ENCODE measurements at regions not wholly inside any gene's neighbourhood (a gene's known extent, or its start where the extent isn't known, plus 50 kb on each side); places are given as distances from the start of the nearest gene placed in this dataset.

- Histone ChIP-seq H3K4ac (replicated peaks; ENCODE audit: insufficient read length, low read depth, low read length) (no peak overlapping the region), H3K4me2 (ENCODE audit: insufficient read depth in 1 of 2, low read depth in 2 of 2, low read length in 2 of 2) (no peak overlapping the region), H2BK5ac (ENCODE audit: low read depth, low read length) (no peak overlapping the region), H3K79me2 (ENCODE audit: control insufficient read depth in 1 of 2, insufficient read depth in 2 of 2, low read length in 2 of 2) (no peaks in the 10 kb centered on the region), H3K4me1 (replicated peaks in 1 of 4; ENCODE audit: control insufficient read depth in 3 of 4, insufficient read depth in 4 of 4, low read length in 3 of 4) (no peaks in the 10 kb centered on the region), H2BK15ac (ENCODE audit: low read length) (no peak overlapping the region), H3K27ac (ENCODE audit: low read depth, low read length) (no peak overlapping the region), H4K91ac (replicated peaks; ENCODE audit: insufficient read length, low read length) (no peak overlapping the region), H3K4me3 (ENCODE audit: extremely low read depth in 1 of 4, insufficient read depth in 2 of 4, low read depth in 3 of 4, low read length in 4 of 4) (no peak overlapping the region), H3K14ac (ENCODE audit: insufficient read length) (no peak overlapping the region), H2BK20ac (ENCODE audit: low read length) (no peak overlapping the region), H3K9me3 (ENCODE audit: insufficient read depth in 2 of 2, low read depth in 1 of 2, low read length in 1 of 2) (no peaks in the 10 kb centered on the region), H3K79me1 (ENCODE audit: low read depth, low read length) (no peaks in the 10 kb centered on the region), H3K27me3 (replicated peaks in 1 of 4; ENCODE audit: control insufficient read depth in 3 of 4, extremely low read depth in 1 of 4, insufficient read depth in 3 of 4, low read length in 3 of 4) (no peaks in the 10 kb centered on the region), H3K56ac (replicated peaks; ENCODE audit: insufficient read length, low read depth, low read length) (no peak overlapping the region), H2BK120ac (replicated peaks; ENCODE audit: low read depth, low read length) (no peak overlapping the region), H3K18ac (ENCODE audit: extremely low read depth, low read length) (no peak overlapping the region), H4K8ac (ENCODE audit: extremely low read depth, insufficient read depth, low read length) (no peak overlapping the region), H3K23ac (ENCODE audit: insufficient read length) (no peak overlapping the region), H2AFZ (ENCODE audit: low read length) (no peak overlapping the region), H3K23me2 (ENCODE audit: low read depth, low read length) (no peaks in the 10 kb centered on the region), H4K5ac (ENCODE audit: insufficient read length, low read depth, low read length) (no peak overlapping the region), H3K9ac (replicated peaks in 1 of 4; ENCODE audit: extremely low read depth in 1 of 4, low read depth in 3 of 4, low read length in 3 of 4) (no peak overlapping the region), H3K36me3 (ENCODE audit: control insufficient read depth in 2 of 4, insufficient read depth in 4 of 4, low read length in 3 of 4) (no peaks in the 10 kb centered on the region), H2BK12ac (ENCODE audit: low read depth, low read length) (no peak overlapping the region), H2AK5ac (ENCODE audit: low read depth, low read length) (no peak overlapping the region), H4K20me1 (replicated peaks in 1 of 2; ENCODE audit: control insufficient read depth in 1 of 2, insufficient read depth in 2 of 2, low read length in 2 of 2) (no peaks in the 10 kb centered on the region)
- POLR2A ChIA-PET (ENCODE audit: partially characterized antibody) = no interaction called here
- TF ChIP-seq, protein P1, sequence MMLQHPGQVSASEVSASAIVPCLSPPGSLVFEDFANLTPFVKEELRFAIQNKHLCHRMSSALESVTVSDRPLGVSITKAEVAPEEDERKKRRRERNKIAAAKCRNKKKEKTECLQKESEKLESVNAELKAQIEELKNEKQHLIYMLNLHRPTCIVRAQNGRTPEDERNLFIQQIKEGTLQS (IDR thresholded peaks at IDR 0.05; ENCODE audit: insufficient read depth, low read depth, low read length) = no peak
- TF ChIP-seq CREB1 (IDR thresholded peaks at IDR 0.05) (no peak), EZH2 (IDR thresholded peaks at IDR 0.05; ENCODE audit: low read depth, low read length, severe bottlenecking) (no peak), KDM1A (IDR thresholded peaks at IDR 0.05; ENCODE audit: borderline replicate concordance, low read length) (no peak), ATF2 (IDR thresholded peaks at IDR 0.05; ENCODE audit: low read length) (no peak), POU5F1 (IDR thresholded peaks at IDR 0.05; ENCODE audit: low read depth, low read length) (no peak), NANOG (IDR thresholded peaks at IDR 0.05; ENCODE audit: insufficient read depth, low read depth, low read length, poor library complexity, severe bottlenecking) (no peak), TAF7 (optimal IDR thresholded peaks at IDR 0.05; ENCODE audit: borderline replicate concordance, low read depth, low read length) (no peak)
- FAIRE-seq = no peak
- CTCF ChIA-PET (ENCODE audit: partially characterized antibody) = interaction anchor here (0.6 kb wide), 1 partner anchor 61 kb away, joined by 3 read pairs; no protein-coding TSS in a partner anchor
- no peak for DNase-seq (ENCODE audit: low read depth in 1 of 2, low spot score in 2 of 2)
- 81% methylated on average over 1 of the region's 1 CpG; no CpG with 5 or more reads in 1 of the 2 experiments for WGBS, 2 experiments (ENCODE audit: extremely low coverage in 1 of 2, insufficient coverage in 1 of 2, insufficient read length in 1 of 2, insufficient replicate concordance in 2 of 2, low coverage in 1 of 2, low lambda C conversion rate in 2 of 2, missing lambda C conversion rate in 1 of 2)
Measured at GRCh38 chr2:155320236-155320635, 621.7 kb downstream of the KCNJ3 start.

Measured in H1 (cell line).